GM21390 (cell line): ENCODE measurements at regions not wholly inside any gene's neighbourhood (a gene's known extent, or its start where the extent isn't known, plus 50 kb on each side); places are given as distances from the start of the nearest gene placed in this dataset.

Source experiments
- ATAC-seq: cut with Tn5 transposase; IDR thresholded peaks from one replicate; pipeline ENCODE4 v1.9.1; 2021; ENCODE audit not compliant: unreplicated experiment

GRCh38 chr6:170483413-170483812 lies 69.7 kb downstream of the PSMB1 start:
- no peak for ATAC-seq

GRCh38 chr6:170480050-170480692 lies 72.9 kb downstream of the PSMB1 start:
- ATAC-seq: no peak

- peak; percentile 54 for ATAC-seq
Observed at GRCh38 chr6:170476360-170476759, 76.7 kb downstream of the PSMB1 start.

GRCh38 chr6:170475118-170475517 lies 78.0 kb downstream of the PSMB1 start:
- ATAC-seq: no peak

- ATAC-seq: no peak
Observed at GRCh38 chr6:170473801-170474200, 79.3 kb downstream of the PSMB1 start.

GRCh38 chr6:170473301-170473717 lies 79.8 kb downstream of the PSMB1 start:
- ATAC-seq: no peak

GRCh38 chr6:170471491-170471890 lies 81.6 kb downstream of the PSMB1 start:
- ATAC-seq: no peak

GRCh38 chr6:170470734-170471133 lies 82.4 kb downstream of the PSMB1 start:
- no peak for ATAC-seq

- ATAC-seq: no peak
Observed at GRCh38 chr6:170464524-170464979, 88.6 kb downstream of the PSMB1 start.

- no peak for ATAC-seq
Observed at GRCh38 chr6:170464080-170464479, 89.0 kb downstream of the PSMB1 start.

GRCh38 chr6:170463101-170463721 lies 89.9 kb downstream of the PSMB1 start:
- ATAC-seq: no peak

GRCh38 chr6:170462366-170463020 lies 90.6 kb downstream of the PSMB1 start:
- no peak for ATAC-seq

- no peak for ATAC-seq
Observed at GRCh38 chr6:170461556-170462365, 91.3 kb downstream of the PSMB1 start.

GRCh38 chr6:170461111-170461510 lies 92.0 kb downstream of the PSMB1 start:
- no peak for ATAC-seq

- ATAC-seq: no peak
Observed at GRCh38 chr6:170460641-170461040, 92.5 kb downstream of the PSMB1 start.

- ATAC-seq: peak; percentile 74
Observed at GRCh38 chr6:170459451-170459850, 93.7 kb downstream of the PSMB1 start.

- ATAC-seq: no peak
Observed at GRCh38 chr6:170456886-170457698, 96.0 kb downstream of the PSMB1 start.
